ENCODE measurements at regions not wholly inside any gene's neighbourhood (a gene's known extent, or its start where the extent isn't known, plus 50 kb on each side); places are given as distances from the start of the nearest gene placed in this dataset.
"Not testable (repeated sequence)": the region's sequence is repeated elsewhere in the genome, so short reads cannot be mapped to it uniquely, and the experiment has no call there.

DNA sequence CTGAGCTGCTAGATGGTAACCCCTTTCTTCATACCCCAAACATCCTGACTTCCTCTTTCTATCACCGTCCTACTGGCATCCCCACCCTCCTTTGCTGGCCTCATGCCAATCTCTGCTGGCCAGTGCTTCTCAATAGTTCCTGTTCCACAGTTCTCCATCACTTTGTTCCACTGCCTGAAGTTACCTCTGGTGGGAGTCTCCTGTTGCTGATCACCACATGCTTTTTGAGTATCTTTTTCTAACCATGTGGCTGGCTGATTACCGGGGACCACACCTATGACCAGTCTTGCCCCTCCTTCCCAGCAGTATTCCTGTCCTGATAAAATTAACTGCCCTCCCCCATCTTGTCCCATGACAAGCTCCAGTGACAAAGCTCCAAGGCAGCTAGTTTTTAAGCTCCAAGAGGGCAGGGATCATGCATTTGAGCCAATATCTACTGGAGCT, 380.4 kb upstream of the CCL2 start:
- Histone ChIP-seq H2AFZ (ENCODE audit: low read depth, low read length) (no peak overlapping the region), H3K4me3 (ENCODE audit: low read length) (no peak overlapping the region), H3K4me1 (ENCODE audit: low read length) (no peaks in the 10 kb centered on the region), H3K27ac (ENCODE audit: low read length) (no peak overlapping the region), H3K9ac (ENCODE audit: low read length) (no peak overlapping the region), H4K20me1 (ENCODE audit: insufficient read depth, low read length) (no peaks in the 10 kb centered on the region), H3K36me3 (replicated peaks; ENCODE audit: low read depth, low read length) (no peaks in the 10 kb centered on the region), H3K27me3 (ENCODE audit: low read depth, low read length) (peaks cover 51% of the 10 kb centered on the region), H3K9me3 (ENCODE audit: insufficient read depth, low read length) (no peaks in the 10 kb centered on the region), H3K79me2 (ENCODE audit: low read length) (no peaks in the 10 kb centered on the region), H3K4me2 (ENCODE audit: low read length) (no peak overlapping the region)
- TF ChIP-seq, protein P1, sequence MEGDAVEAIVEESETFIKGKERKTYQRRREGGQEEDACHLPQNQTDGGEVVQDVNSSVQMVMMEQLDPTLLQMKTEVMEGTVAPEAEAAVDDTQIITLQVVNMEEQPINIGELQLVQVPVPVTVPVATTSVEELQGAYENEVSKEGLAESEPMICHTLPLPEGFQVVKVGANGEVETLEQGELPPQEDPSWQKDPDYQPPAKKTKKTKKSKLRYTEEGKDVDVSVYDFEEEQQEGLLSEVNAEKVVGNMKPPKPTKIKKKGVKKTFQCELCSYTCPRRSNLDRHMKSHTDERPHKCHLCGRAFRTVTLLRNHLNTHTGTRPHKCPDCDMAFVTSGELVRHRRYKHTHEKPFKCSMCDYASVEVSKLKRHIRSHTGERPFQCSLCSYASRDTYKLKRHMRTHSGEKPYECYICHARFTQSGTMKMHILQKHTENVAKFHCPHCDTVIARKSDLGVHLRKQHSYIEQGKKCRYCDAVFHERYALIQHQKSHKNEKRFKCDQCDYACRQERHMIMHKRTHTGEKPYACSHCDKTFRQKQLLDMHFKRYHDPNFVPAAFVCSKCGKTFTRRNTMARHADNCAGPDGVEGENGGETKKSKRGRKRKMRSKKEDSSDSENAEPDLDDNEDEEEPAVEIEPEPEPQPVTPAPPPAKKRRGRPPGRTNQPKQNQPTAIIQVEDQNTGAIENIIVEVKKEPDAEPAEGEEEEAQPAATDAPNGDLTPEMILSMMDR (IDR thresholded peaks at IDR 0.05; ENCODE audit: low read depth, low read length) = no peak
- TF ChIP-seq EZH2phosphoT487 (IDR thresholded peaks at IDR 0.05; ENCODE audit: low read depth) = no peak

DNA sequence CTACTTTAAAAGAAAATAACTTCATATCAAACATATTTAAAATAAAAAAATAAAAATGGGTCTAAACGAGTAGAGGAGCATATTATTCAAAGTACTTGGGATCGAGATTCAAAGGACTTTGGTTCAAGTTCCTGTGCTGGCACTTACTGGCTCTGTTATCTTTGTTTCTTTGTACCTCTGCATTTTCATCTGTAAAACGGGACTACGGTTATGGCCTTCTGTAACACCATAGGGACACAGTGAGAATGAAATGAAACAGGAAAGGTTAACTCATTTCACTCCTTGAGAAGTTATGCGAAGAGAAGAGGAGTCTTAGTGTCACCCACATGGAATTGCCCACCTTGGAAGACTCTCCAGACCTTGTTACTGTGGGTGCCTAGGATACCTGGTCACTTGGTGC, 379.1 kb upstream of the CCL2 start:
- Histone ChIP-seq H3K27me3 (ENCODE audit: low read depth, low read length) (peaks cover 40% of the 10 kb centered on the region), H4K20me1 (ENCODE audit: insufficient read depth, low read length) (no peaks in the 10 kb centered on the region), H3K9me3 (ENCODE audit: insufficient read depth, low read length) (no peaks in the 10 kb centered on the region), H3K36me3 (replicated peaks; ENCODE audit: low read depth, low read length) (no peaks in the 10 kb centered on the region), H3K27ac (ENCODE audit: low read length) (no peak overlapping the region), H3K4me2 (ENCODE audit: low read length) (no peak overlapping the region), H2AFZ (ENCODE audit: low read depth, low read length) (no peak overlapping the region), H3K79me2 (ENCODE audit: low read length) (no peaks in the 10 kb centered on the region), H3K9ac (ENCODE audit: low read length) (no peak overlapping the region), H3K4me3 (ENCODE audit: low read length) (no peak overlapping the region), H3K4me1 (ENCODE audit: low read length) (no peaks in the 10 kb centered on the region)
- TF ChIP-seq, protein P1 (IDR thresholded peaks at IDR 0.05; ENCODE audit: low read depth, low read length) = no peak

DNA sequence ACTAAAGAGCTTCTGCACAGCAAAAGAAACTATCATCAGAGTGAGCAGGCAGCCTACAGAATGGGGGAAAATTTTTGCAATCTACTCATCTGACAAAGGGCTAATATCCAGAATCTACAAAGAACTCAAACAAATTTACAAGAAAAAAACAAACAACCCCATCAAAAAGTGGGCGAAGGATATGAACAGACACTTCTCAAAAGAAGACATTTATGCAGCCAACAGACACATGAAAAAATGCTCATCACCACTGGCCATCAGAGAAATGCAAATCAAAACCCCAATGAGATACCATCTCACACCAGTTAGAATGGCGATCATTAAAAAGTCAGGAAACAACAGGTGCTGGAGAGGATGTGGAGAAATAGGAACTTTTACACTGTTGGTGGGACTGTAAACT, 372.8 kb upstream of the CCL2 start:
- H3K27ac ChIP-seq (ENCODE audit: low read length); H3K9me3 ChIP-seq (ENCODE audit: insufficient read depth, low read length); H3K79me2 ChIP-seq (ENCODE audit: low read length); H3K4me3 ChIP-seq (ENCODE audit: low read length); H3K36me3 ChIP-seq (replicated peaks; ENCODE audit: low read depth, low read length); H2AFZ ChIP-seq (ENCODE audit: low read depth, low read length); H3K4me2 ChIP-seq (ENCODE audit: low read length); H3K4me1 ChIP-seq (ENCODE audit: low read length); H3K9ac ChIP-seq (ENCODE audit: low read length); H4K20me1 ChIP-seq (ENCODE audit: insufficient read depth, low read length): not testable (repeated sequence)
- H3K27me3 ChIP-seq (ENCODE audit: low read depth, low read length) = peaks cover 20% of the 10 kb centered on the region

DNA sequence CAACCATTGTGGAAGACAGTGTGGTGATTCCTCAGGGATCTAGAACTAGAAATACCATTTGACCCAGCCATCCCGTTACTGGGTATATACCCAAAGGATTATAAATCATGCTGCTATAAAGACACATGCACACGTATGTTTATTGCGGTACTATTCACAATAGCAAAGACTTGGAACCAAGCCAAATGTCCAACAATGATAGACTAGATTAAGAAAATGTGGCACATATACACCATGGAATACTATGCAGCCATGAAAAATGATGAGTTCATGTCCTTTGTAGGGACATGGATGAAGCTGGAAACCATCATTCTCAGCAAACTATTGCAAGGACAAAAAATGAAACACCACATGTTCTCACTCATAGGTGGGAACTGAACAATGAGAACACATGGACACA, 372.4 kb upstream of the CCL2 start:
- peaks cover 21% of the 10 kb centered on the region for H3K27me3 ChIP-seq (ENCODE audit: low read depth, low read length)
- not testable (repeated sequence) for H3K79me2 ChIP-seq (ENCODE audit: low read length); H3K9me3 ChIP-seq (ENCODE audit: insufficient read depth, low read length); H3K27ac ChIP-seq (ENCODE audit: low read length); H3K36me3 ChIP-seq (replicated peaks; ENCODE audit: low read depth, low read length); H3K4me1 ChIP-seq (ENCODE audit: low read length); H3K9ac ChIP-seq (ENCODE audit: low read length); H4K20me1 ChIP-seq (ENCODE audit: insufficient read depth, low read length); H3K4me3 ChIP-seq (ENCODE audit: low read length); H2AFZ ChIP-seq (ENCODE audit: low read depth, low read length); H3K4me2 ChIP-seq (ENCODE audit: low read length)

DNA sequence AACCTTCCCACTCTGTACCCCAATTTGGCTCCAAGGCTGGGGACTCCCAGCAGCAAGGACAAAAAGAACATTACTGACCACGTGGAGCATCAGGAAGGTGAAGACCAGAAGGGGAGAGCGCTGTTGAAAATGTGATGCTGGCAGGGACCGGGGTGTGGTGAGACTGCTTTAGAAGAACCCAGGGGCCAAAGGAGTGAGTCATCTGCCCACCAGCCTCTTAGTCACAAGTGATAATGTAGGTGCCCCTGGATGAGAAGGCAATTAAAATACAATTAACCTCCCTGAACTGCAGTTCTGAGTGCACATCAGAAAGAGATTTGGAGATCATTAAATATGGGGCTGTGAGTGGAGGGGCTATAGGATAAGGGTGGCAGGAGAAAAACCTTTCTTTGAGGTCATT, 366.6 kb upstream of the CCL2 start:
- H3K4me3 ChIP-seq (ENCODE audit: low read length) = no peak overlapping the region
- TF ChIP-seq EZH2phosphoT487 (IDR thresholded peaks at IDR 0.05; ENCODE audit: low read depth) = no peak
- TF ChIP-seq, protein P1 (IDR thresholded peaks at IDR 0.05; ENCODE audit: low read depth, low read length) = no peak
- H3K4me2 ChIP-seq (ENCODE audit: low read length) = no peak overlapping the region
- no peaks in the 10 kb centered on the region for H3K36me3 ChIP-seq (replicated peaks; ENCODE audit: low read depth, low read length)
- peaks cover 30% of the 10 kb centered on the region for H3K27me3 ChIP-seq (ENCODE audit: low read depth, low read length)
- H3K27ac ChIP-seq (ENCODE audit: low read length) = no peak overlapping the region
- no peaks in the 10 kb centered on the region for H3K9me3 ChIP-seq (ENCODE audit: insufficient read depth, low read length)
- no peak overlapping the region for H3K9ac ChIP-seq (ENCODE audit: low read length)
- no peaks in the 10 kb centered on the region for H3K4me1 ChIP-seq (ENCODE audit: low read length)
- no peaks in the 10 kb centered on the region for H4K20me1 ChIP-seq (ENCODE audit: insufficient read depth, low read length)
- H3K79me2 ChIP-seq (ENCODE audit: low read length) = no peaks in the 10 kb centered on the region
- no peak overlapping the region for H2AFZ ChIP-seq (ENCODE audit: low read depth, low read length)

Measured in OCI-LY3 (cell line).